ENCODE measurements at regions not wholly inside any gene's neighbourhood (a gene's known extent, or its start where the extent isn't known, plus 50 kb on each side); places are given as distances from the start of the nearest gene placed in this dataset.

GRCh38 chr7:136353287-136353686, 376.1 kb upstream of the MTPN start:
- Histone ChIP-seq H3K36me3 (no peaks in the 10 kb centered on the region), H3K4me3 (no peak overlapping the region), H3K4me1 (no peaks in the 10 kb centered on the region), H3K9me3 (no peaks in the 10 kb centered on the region), H3K27me3 (no peaks in the 10 kb centered on the region), H3K27ac (no peak overlapping the region)
- intact Hi-C loops (cut with DNase I; ENCODE audit: low total_unique reads) (no loop called here), in situ Hi-C loops (cut with MboI; ENCODE audit: low pct_ligation_motif_present in 1 of 4, low pct_unique_long_range_greater_than_20kb in 1 of 4, low sequenced_read_pairs in 3 of 4) (no loop called here)
- no peak for DNase-seq
- TF ChIP-seq POLR2AphosphoS5 (IDR thresholded peaks at IDR 0.05): no peak
- TF ChIP-seq EP300 (IDR thresholded peaks at IDR 0.05; ENCODE audit: low read depth): no peak
- TF ChIP-seq, protein P1, sequence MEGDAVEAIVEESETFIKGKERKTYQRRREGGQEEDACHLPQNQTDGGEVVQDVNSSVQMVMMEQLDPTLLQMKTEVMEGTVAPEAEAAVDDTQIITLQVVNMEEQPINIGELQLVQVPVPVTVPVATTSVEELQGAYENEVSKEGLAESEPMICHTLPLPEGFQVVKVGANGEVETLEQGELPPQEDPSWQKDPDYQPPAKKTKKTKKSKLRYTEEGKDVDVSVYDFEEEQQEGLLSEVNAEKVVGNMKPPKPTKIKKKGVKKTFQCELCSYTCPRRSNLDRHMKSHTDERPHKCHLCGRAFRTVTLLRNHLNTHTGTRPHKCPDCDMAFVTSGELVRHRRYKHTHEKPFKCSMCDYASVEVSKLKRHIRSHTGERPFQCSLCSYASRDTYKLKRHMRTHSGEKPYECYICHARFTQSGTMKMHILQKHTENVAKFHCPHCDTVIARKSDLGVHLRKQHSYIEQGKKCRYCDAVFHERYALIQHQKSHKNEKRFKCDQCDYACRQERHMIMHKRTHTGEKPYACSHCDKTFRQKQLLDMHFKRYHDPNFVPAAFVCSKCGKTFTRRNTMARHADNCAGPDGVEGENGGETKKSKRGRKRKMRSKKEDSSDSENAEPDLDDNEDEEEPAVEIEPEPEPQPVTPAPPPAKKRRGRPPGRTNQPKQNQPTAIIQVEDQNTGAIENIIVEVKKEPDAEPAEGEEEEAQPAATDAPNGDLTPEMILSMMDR (IDR thresholded peaks at IDR 0.05): no peak
- TF ChIP-seq POLR2A (IDR thresholded peaks at IDR 0.05): no peak
- 38% methylated on average over 2 of the region's 2 CpGs; no CpG with 5 or more reads in 1 of the 2 donors for WGBS, 2 donors (ENCODE audit: low coverage in 1 of 2)

DNA sequence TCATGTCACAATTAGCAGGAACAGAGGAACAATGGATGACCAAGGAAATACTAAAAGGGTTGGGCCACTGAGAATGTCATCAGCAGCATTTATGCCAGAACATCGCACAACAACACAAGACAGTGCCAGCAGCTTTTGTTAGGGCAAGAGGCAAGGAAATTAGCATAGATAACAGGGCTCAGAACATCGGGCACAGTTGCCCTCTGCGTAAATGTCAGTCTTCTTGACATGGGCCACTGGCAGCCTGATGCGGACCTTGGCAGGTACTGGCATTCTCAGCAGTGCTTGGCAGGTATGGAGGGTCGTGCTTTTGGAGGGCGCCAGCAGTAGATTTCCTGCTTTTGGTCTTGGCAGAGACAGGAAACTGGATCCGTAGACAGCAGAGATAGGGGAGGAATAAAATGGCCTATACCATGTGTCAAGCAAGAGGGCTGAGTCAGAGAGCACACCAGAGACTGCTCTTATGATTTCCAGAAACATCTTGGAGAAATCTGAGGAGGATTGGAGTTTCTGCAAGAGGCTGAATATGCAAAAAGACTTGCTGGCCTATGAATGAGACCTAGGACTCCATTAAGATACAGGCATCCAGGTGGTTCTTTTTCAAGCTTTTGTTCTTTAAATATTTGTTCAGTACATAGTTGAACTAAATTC, 371.5 kb upstream of the MTPN start:
- H3K9me3 ChIP-seq: no peaks in the 10 kb centered on the region
- H3K4me3 ChIP-seq: no peak overlapping the region
- H3K27ac ChIP-seq: no peak overlapping the region
- no peaks in the 10 kb centered on the region for H3K36me3 ChIP-seq
- TF ChIP-seq POLR2A (IDR thresholded peaks at IDR 0.05): no peak
- no peak for TF ChIP-seq POLR2AphosphoS5 (IDR thresholded peaks at IDR 0.05)
- TF ChIP-seq, protein P1 (IDR thresholded peaks at IDR 0.05): no peak
- TF ChIP-seq EP300 (IDR thresholded peaks at IDR 0.05; ENCODE audit: low read depth): no peak
- no peaks in the 10 kb centered on the region for H3K27me3 ChIP-seq
- intact Hi-C loops (cut with DNase I; ENCODE audit: low total_unique reads) (no loop called here), in situ Hi-C loops (cut with MboI; ENCODE audit: low pct_ligation_motif_present in 1 of 4, low pct_unique_long_range_greater_than_20kb in 1 of 4, low sequenced_read_pairs in 3 of 4) (no loop called here)
- 78% methylated on average over 7 of the region's 7 CpGs; no CpG with 5 or more reads in 1 of the 2 donors for WGBS, 2 donors (ENCODE audit: low coverage in 1 of 2)
- H3K4me1 ChIP-seq: no peaks in the 10 kb centered on the region
- DNase-seq: no peak

DNA sequence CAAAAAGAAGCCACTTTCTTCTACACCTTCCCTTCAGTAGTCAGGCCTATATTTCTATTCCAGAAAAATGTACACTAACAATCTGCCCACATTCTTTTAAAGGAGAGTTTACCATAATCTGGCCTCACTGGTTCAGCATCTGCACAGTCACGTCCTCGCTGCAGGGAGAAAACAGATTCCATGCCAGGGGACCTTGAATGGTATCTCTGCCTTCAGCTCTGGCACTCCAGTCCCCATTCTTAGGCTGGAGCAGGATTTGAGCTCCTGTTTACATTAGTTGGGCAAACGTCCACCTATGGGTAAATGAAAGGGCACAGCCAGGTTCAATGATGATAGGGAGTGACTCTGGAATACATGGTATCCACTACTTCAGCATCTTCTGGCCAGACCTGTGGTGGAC, 371.0 kb upstream of the MTPN start:
- H3K27me3 ChIP-seq: no peaks in the 10 kb centered on the region
- H3K4me1 ChIP-seq: no peaks in the 10 kb centered on the region
- in situ Hi-C loops (cut with MboI; ENCODE audit: low pct_ligation_motif_present in 1 of 4, low pct_unique_long_range_greater_than_20kb in 1 of 4, low sequenced_read_pairs in 3 of 4) (no loop called here), intact Hi-C loops (cut with DNase I; ENCODE audit: low total_unique reads) (no loop called here)
- WGBS, 2 donors (ENCODE audit: low coverage in 1 of 2): 63 to 72% methylated on average over 2 to 3 of the region's 3 CpGs
- no peak for TF ChIP-seq EP300 (IDR thresholded peaks at IDR 0.05; ENCODE audit: low read depth)
- TF ChIP-seq, protein P1 (IDR thresholded peaks at IDR 0.05): no peak
- TF ChIP-seq POLR2AphosphoS5 (IDR thresholded peaks at IDR 0.05): no peak
- no peaks in the 10 kb centered on the region for H3K9me3 ChIP-seq
- DNase-seq: no peak
- H3K36me3 ChIP-seq: no peaks in the 10 kb centered on the region
- no peak overlapping the region for H3K4me3 ChIP-seq
- H3K27ac ChIP-seq: no peak overlapping the region

- WGBS, 2 donors (ENCODE audit: low coverage in 1 of 2): 79% methylated on average over 1 of the region's 1 CpG; no CpG with 5 or more reads in 1 of the 2 donors
- intact Hi-C loops (cut with DNase I; ENCODE audit: low total_unique reads): no loop called here
- Histone ChIP-seq H3K4me1 (no peaks in the 10 kb centered on the region), H3K4me3 (no peak overlapping the region), H3K27ac (no peak overlapping the region), H3K9me3 (no peaks in the 10 kb centered on the region), H3K36me3 (no peaks in the 10 kb centered on the region), H3K27me3 (no peaks in the 10 kb centered on the region)
- in situ Hi-C loops (cut with MboI; ENCODE audit: low pct_ligation_motif_present in 1 of 4, low pct_unique_long_range_greater_than_20kb in 1 of 4, low sequenced_read_pairs in 3 of 4): no loop called here
- TF ChIP-seq POLR2A (IDR thresholded peaks at IDR 0.05) (no peak), EP300 (IDR thresholded peaks at IDR 0.05; ENCODE audit: low read depth) (no peak), POLR2AphosphoS5 (IDR thresholded peaks at IDR 0.05) (no peak)
- TF ChIP-seq, protein P1 (IDR thresholded peaks at IDR 0.05): no peak
- DNase-seq: no peak
These were observed 370.3 kb upstream of the MTPN start for GRCh38 chr7:136347488-136347887.

Data from transverse colon (tissue), 4 donors.